K562 (cell line): ENCODE measurements at regions not wholly inside any gene's neighbourhood (a gene's known extent, or its start where the extent isn't known, plus 50 kb on each side); places are given as distances from the start of the nearest gene placed in this dataset.

Experiments used
- ATAC-seq: fragments of 200-7000 bp; cut with Tn5 transposase; 3 replicates; pipeline ENCODE4 v1.9.1; 2020; ENCODE audit warnings: moderate library complexity
- BruUV-seq: library from RNA; stranded (reverse); fragments of 400-500 nt; replicated peaks from 2 replicates; lab custom pipeline; 2021; lab: Mats Ljungman, UMichigan
- CTCF ChIA-PET: fragments of 300-600 bp; formaldehyde crosslinking; extraction: SDS; loops from one replicate; lab custom pipeline; 2021; ENCODE audit warnings: low intra/inter-chr PET ratio; lab: Yijun Ruan, JAX
- POLR2A ChIA-PET: fragments of 300-600, 350-650 bp; sonication (Branson Sonifier 250); formaldehyde crosslinking; extraction: SDS; loops from one replicate; lab custom pipeline; 2021; ENCODE audit warnings: antibody characterized with exemption, inconsistent platforms; lab: Yijun Ruan, JAX
- DNase-seq, 4 experiments: peaks; one replicate each; pipeline versions ENCODE4 v3.0.0 to v3.0.0-alpha.2; 2011 to 2018; ENCODE audit warnings: low spot score in 3 of 4, mixed read lengths in 3 of 4; ENCODE audit errors: extremely low read depth in 1 of 4
- FAIRE-seq: peaks from 2 replicates; lab custom pipeline; 2011; peaks lifted over from hg19 to GRCh38; lab: Jason Lieb, UNC
- H2AFZ ChIP-seq: 2 replicates; pipeline ENCODE4 v1.6.0; 2011; ENCODE audit warnings: low read depth, low read length, control low read depth, inconsistent platforms
- H3K27ac ChIP-seq: fragments of 200-600 bp; 3 replicates; pipeline ENCODE4 v1.8.0; 2011; ENCODE audit warnings: low read depth, mild to moderate bottlenecking, control low read depth, inconsistent platforms, low read length, moderate library complexity, mixed read lengths; ENCODE audit errors: extremely low read depth
- H3K27me3 ChIP-seq, 2 experiments: fragments of 300-600 bp in 1 of 2; 2 replicates in 1 of 2; 3 replicates in 1 of 2; pipeline versions ENCODE4 v1.6.0 to v1.8.0; 2011; ENCODE audit warnings: inconsistent platforms in 2 of 2, low read length in 2 of 2, mild to moderate bottlenecking in 1 of 2, mixed read lengths in 1 of 2, moderate library complexity in 1 of 2; ENCODE audit not compliant: control insufficient read depth in 2 of 2, insufficient read depth in 2 of 2
- H3K36me3 ChIP-seq: fragments of 300-600 bp; 3 replicates; pipeline ENCODE4 v1.8.0; 2011; ENCODE audit warnings: mild to moderate bottlenecking, low read length, inconsistent platforms; ENCODE audit not compliant: control insufficient read depth, insufficient read depth
- H3K4me1 ChIP-seq, 2 experiments: fragments of 200-600 bp in 1 of 2; replicated peaks in 1 of 2; 2 replicates in 1 of 2; 3 replicates in 1 of 2; pipeline versions ENCODE4 v1.5.1 to v1.8.0; 2011; ENCODE audit warnings: inconsistent platforms in 2 of 2, low read length in 2 of 2, mild to moderate bottlenecking in 1 of 2, mixed read lengths in 1 of 2, moderate library complexity in 1 of 2; ENCODE audit not compliant: control insufficient read depth in 2 of 2, insufficient read depth in 2 of 2
- H3K4me2 ChIP-seq: 2 replicates; pipeline ENCODE4 v1.6.1; 2011; ENCODE audit warnings: low read length, control low read depth, inconsistent platforms, mixed read lengths; ENCODE audit not compliant: insufficient read depth
- H3K4me3 ChIP-seq: fragments of 200-600 bp; sonication (generic), shearing (Covaris generic); 2 replicates; pipeline ENCODE4 v1.5.1; 2016; ENCODE audit warnings: control low read depth, inconsistent platforms
- H3K79me2 ChIP-seq: fragments of 200-600 bp; 3 replicates; pipeline ENCODE4 v1.8.0; 2011; ENCODE audit warnings: low read length, inconsistent platforms; ENCODE audit not compliant: control insufficient read depth, insufficient read depth
- H3K9ac ChIP-seq, 2 experiments: 2 replicates each; pipeline versions ENCODE4 v1.6.0 to v1.6.1; 2011; ENCODE audit warnings: low read depth in 2 of 2, low read length in 2 of 2, control low read depth in 1 of 2, inconsistent platforms in 1 of 2, mild to moderate bottlenecking in 1 of 2, mixed read lengths in 1 of 2; ENCODE audit not compliant: insufficient read depth in 1 of 2
- H3K9me1 ChIP-seq: one replicate; pipeline ENCODE4 v1.6.0; 2011; ENCODE audit warnings: inconsistent platforms, mild to moderate bottlenecking, low read length, moderate library complexity; ENCODE audit not compliant: control insufficient read depth, insufficient read depth
- H3K9me3 ChIP-seq: replicated peaks from 2 replicates; pipeline ENCODE4 v1.5.1; 2011; ENCODE audit warnings: low read depth, low read length, inconsistent platforms; ENCODE audit not compliant: control insufficient read depth, insufficient read depth
- H4K20me1 ChIP-seq: replicated peaks from 2 replicates; pipeline ENCODE4 v1.6.1; 2011; ENCODE audit warnings: low read length, inconsistent platforms, mixed read lengths; ENCODE audit not compliant: control insufficient read depth, insufficient read depth
- CTCF ChIP-seq, 3 experiments: IDR thresholded peaks in 2 of 3; conservative IDR thresholded peaks in 1 of 3; 2 replicates each; pipeline ENCODE4 v1.5.1; 2011 to 2012; ENCODE audit warnings: low read length in 3 of 3, mild to moderate bottlenecking in 3 of 3, control low read depth in 2 of 3, improper control_type of control experiment in 1 of 3, inconsistent platforms in 1 of 3, low read depth in 1 of 3, mixed read lengths in 1 of 3, moderate library complexity in 1 of 3; ENCODE audit not compliant: insufficient read depth in 2 of 3
- HNRNPUL1 ChIP-seq: fragments of 200-400 bp; formaldehyde crosslinking; IDR thresholded peaks from 2 replicates; pipeline ENCODE4 v1.6.1; 2017; ENCODE audit warnings: low read length
- ZBTB40 ChIP-seq, 2 experiments: fragments of 450-650 bp in 1 of 2; sonication (generic) in 1 of 2; formaldehyde crosslinking in 1 of 2; IDR thresholded peaks; 2 replicates each; pipeline versions ENCODE4 v1.7.1 to v1.9.0; 2016 to 2022; ENCODE audit warnings: inconsistent platforms in 1 of 2, mild to moderate bottlenecking in 1 of 2, missing genetic modification reagents in 1 of 2
- WGBS: fragments of 100-300 bp; shearing (Covaris generic); methylation state at CpG from one replicate; pipeline ENCODE4 v1.1.6; 2016; ENCODE audit warnings: low coverage, mixed read lengths; ENCODE audit not compliant: insufficient coverage; ENCODE audit errors: missing lambda C conversion rate; 5-methylcytosine and 5-hydroxymethylcytosine counted together
- in situ Hi-C: fragments of 300-500 bp; cut with MboI; formaldehyde crosslinking; loops from 4 replicates; pipeline ENCODE4 v1.15.0; 2018; ENCODE audit warnings: inconsistent platforms, mixed read lengths
- intact Hi-C: fragments of 100-400 bp; cut with micrococcal nuclease; formaldehyde crosslinking; loops from 2 replicates; pipeline ENCODE4 v1.14.2; 2022

- in situ Hi-C loops (no loop called here), intact Hi-C loops (no loop called here)
- BruUV-seq: no TSS peak
- no peaks in the 10 kb centered on the region for H3K36me3 ChIP-seq
- WGBS: 1% methylated on average over 5 of the region's 5 CpGs
- no peak overlapping the region for H3K9ac ChIP-seq
- DNase-seq: no peak
- no peaks in the 10 kb centered on the region for H3K9me1 ChIP-seq
- no peak for FAIRE-seq
- H4K20me1 ChIP-seq: no peaks in the 10 kb centered on the region
- ChIA-PET POLR2A (no interaction called here), CTCF (no interaction called here)
- TF ChIP-seq CTCF (IDR thresholded peaks at IDR 0.05 in 2 of 3, conservative IDR thresholded peaks at IDR 0.05 in 1 of 3; ENCODE audit: insufficient read depth in 2 of 3, low read depth in 1 of 3, low read length in 3 of 3) (peak in 2 of 3 experiments; percentile 29 to 31; a peak in 3 of 6 replicates), ZBTB40 (IDR thresholded peaks at IDR 0.05) (no peak), ZBTB40 (CRISPR knock-in tag; IDR thresholded peaks at IDR 0.05) (no peak), HNRNPUL1 (no peak)
- no peak overlapping the region for H3K4me2 ChIP-seq
- ATAC-seq: no peak
- no peaks in the 10 kb centered on the region for H3K27me3 ChIP-seq
- no peaks in the 10 kb centered on the region for H3K9me3 ChIP-seq
- no peaks in the 10 kb centered on the region for H3K4me1 ChIP-seq
- no peak overlapping the region for H2AFZ ChIP-seq
- no peak overlapping the region for H3K4me3 ChIP-seq
- H3K27ac ChIP-seq: no peak overlapping the region
- no peaks in the 10 kb centered on the region for H3K79me2 ChIP-seq
These were observed 86.2 kb downstream of the NPAP1 start for GRCh38 chr15:24761704-24762302.
